ENCODE measurements at regions not wholly inside any gene's neighbourhood (a gene's known extent, or its start where the extent isn't known, plus 50 kb on each side); places are given as distances from the start of the nearest gene placed in this dataset.

- H3K27me3 ChIP-seq (ENCODE audit: control insufficient read depth, insufficient read depth, low read length) = no peaks in the 10 kb centered on the region
- POLR2A ChIA-PET = no interaction called here
- CTCF ChIA-PET = no interaction called here
- DNase-seq (ENCODE audit: low read depth) = no peak
- no peak for TF ChIP-seq CTCF (IDR thresholded peaks at IDR 0.05; ENCODE audit: insufficient read depth, low read depth, low read length)
- no peaks in the 10 kb centered on the region for H3K36me3 ChIP-seq (ENCODE audit: control insufficient read depth, insufficient read depth, low read length)
- no peak overlapping the region for H3K4me3 ChIP-seq (ENCODE audit: low read depth, low read length)
Observed at GRCh38 chr7:91554883-91555282, 290.6 kb downstream of the FZD1 start.

- DNase-seq (ENCODE audit: low read depth) = no peak
- Histone ChIP-seq H3K4me3 (ENCODE audit: low read depth, low read length) (no peak overlapping the region), H3K36me3 (ENCODE audit: control insufficient read depth, insufficient read depth, low read length) (no peaks in the 10 kb centered on the region), H3K27me3 (ENCODE audit: control insufficient read depth, insufficient read depth, low read length) (no peaks in the 10 kb centered on the region)
- CTCF ChIA-PET = no interaction called here
- TF ChIP-seq CTCF (IDR thresholded peaks at IDR 0.05; ENCODE audit: insufficient read depth, low read depth, low read length) = no peak
- POLR2A ChIA-PET = no interaction called here
Observed at GRCh38 chr7:91556239-91556638, 292.0 kb downstream of the FZD1 start.

- Histone ChIP-seq H3K36me3 (ENCODE audit: control insufficient read depth, insufficient read depth, low read length) (no peaks in the 10 kb centered on the region), H3K4me3 (ENCODE audit: low read depth, low read length) (no peak overlapping the region), H3K27me3 (ENCODE audit: control insufficient read depth, insufficient read depth, low read length) (no peaks in the 10 kb centered on the region)
- no peak for DNase-seq (ENCODE audit: low read depth)
- ChIA-PET POLR2A (no interaction called here), CTCF (no interaction called here)
- no peak for TF ChIP-seq CTCF (IDR thresholded peaks at IDR 0.05; ENCODE audit: insufficient read depth, low read depth, low read length)
Observed at GRCh38 chr7:91556956-91557650, 292.9 kb downstream of the FZD1 start.

GRCh38 chr7:91557789-91558404, 293.7 kb downstream of the FZD1 start:
- H3K36me3 ChIP-seq (ENCODE audit: control insufficient read depth, insufficient read depth, low read length) = no peaks in the 10 kb centered on the region
- TF ChIP-seq CTCF (IDR thresholded peaks at IDR 0.05; ENCODE audit: insufficient read depth, low read depth, low read length) = no peak
- ChIA-PET POLR2A (no interaction called here), CTCF (no interaction called here)
- peak; percentile 33 for DNase-seq (ENCODE audit: low read depth)
- no peak overlapping the region for H3K4me3 ChIP-seq (ENCODE audit: low read depth, low read length)
- H3K27me3 ChIP-seq (ENCODE audit: control insufficient read depth, insufficient read depth, low read length) = no peaks in the 10 kb centered on the region

GRCh38 chr7:91559947-91560346, 295.7 kb downstream of the FZD1 start:
- H3K36me3 ChIP-seq (ENCODE audit: control insufficient read depth, insufficient read depth, low read length) = no peaks in the 10 kb centered on the region
- DNase-seq (ENCODE audit: low read depth) = no peak
- no peak for TF ChIP-seq CTCF (IDR thresholded peaks at IDR 0.05; ENCODE audit: insufficient read depth, low read depth, low read length)
- no peak overlapping the region for H3K4me3 ChIP-seq (ENCODE audit: low read depth, low read length)
- CTCF ChIA-PET = no interaction called here
- H3K27me3 ChIP-seq (ENCODE audit: control insufficient read depth, insufficient read depth, low read length) = no peaks in the 10 kb centered on the region
- POLR2A ChIA-PET = no interaction called here
